Femur (tissue), 1 donor: ENCODE measurements at regions not wholly inside any gene's neighbourhood (a gene's known extent, or its start where the extent isn't known, plus 50 kb on each side); places are given as distances from the start of the nearest gene placed in this dataset.

Experiments used
- DNase-seq: peaks from one replicate; pipeline ENCODE4 v3.0.0-alpha.2; 2017

GRCh38 chr13:111936267-111936925, 130.6 kb upstream of the SOX1 start:
- DNase-seq = no peak

GRCh38 chr13:111937777-111938311, 129.1 kb upstream of the SOX1 start:
- peak; percentile 22 for DNase-seq

- DNase-seq = peak; percentile 34
Observed at GRCh38 chr13:111938741-111939665, 127.9 kb upstream of the SOX1 start.

GRCh38 chr13:111939666-111940278, 127.2 kb upstream of the SOX1 start:
- no peak for DNase-seq

GRCh38 chr13:111940892-111941291, 126.1 kb upstream of the SOX1 start:
- no peak for DNase-seq

- DNase-seq = no peak
Observed at GRCh38 chr13:111941845-111942447, 125.0 kb upstream of the SOX1 start.

- DNase-seq = no peak
Observed at GRCh38 chr13:111943229-111943795, 123.6 kb upstream of the SOX1 start.

GRCh38 chr13:111944171-111944583, 122.8 kb upstream of the SOX1 start:
- DNase-seq = no peak

- DNase-seq = no peak
Observed at GRCh38 chr13:111945086-111945485, 121.9 kb upstream of the SOX1 start.

GRCh38 chr13:111946214-111946613, 120.7 kb upstream of the SOX1 start:
- DNase-seq = no peak

GRCh38 chr13:111947026-111947810, 119.7 kb upstream of the SOX1 start:
- no peak for DNase-seq

- DNase-seq = no peak
Observed at GRCh38 chr13:111947876-111948275, 119.1 kb upstream of the SOX1 start.

GRCh38 chr13:111948281-111948680, 118.7 kb upstream of the SOX1 start:
- no peak for DNase-seq

- DNase-seq = no peak
Observed at GRCh38 chr13:111948811-111949210, 118.1 kb upstream of the SOX1 start.

- no peak for DNase-seq
Observed at GRCh38 chr13:111949311-111949710, 117.6 kb upstream of the SOX1 start.

GRCh38 chr13:111950697-111951096, 116.3 kb upstream of the SOX1 start:
- no peak for DNase-seq

GRCh38 chr13:111952032-111952431, 114.9 kb upstream of the SOX1 start:
- DNase-seq = no peak

GRCh38 chr13:111952814-111953213, 114.1 kb upstream of the SOX1 start:
- no peak for DNase-seq

- DNase-seq = peak; percentile 3
Observed at GRCh38 chr13:111953546-111954178, 113.3 kb upstream of the SOX1 start.

- peak; percentile 3 for DNase-seq
Observed at GRCh38 chr13:111954661-111955411, 112.1 kb upstream of the SOX1 start.
